AG04450 (cell line): ENCODE measurements at regions not wholly inside any gene's neighbourhood (a gene's known extent, or its start where the extent isn't known, plus 50 kb on each side); places are given as distances from the start of the nearest gene placed in this dataset.

ENCODE experiments used
- CTCF ChIA-PET: fragments of 300-600, 350-600 bp; formaldehyde crosslinking; extraction: SDS; loops from one replicate; lab custom pipeline; 2022; ENCODE audit warnings: antibody characterized with exemption, inconsistent platforms; lab: Charles Lee
- POLR2A ChIA-PET: fragments of 350-600 bp; formaldehyde crosslinking; extraction: SDS; loops from one replicate; lab custom pipeline; 2021; ENCODE audit warnings: antibody characterized with exemption, inconsistent platforms; lab: Yijun Ruan, JAX
- DNase-seq: peaks from one replicate; pipeline ENCODE4 v3.0.0-alpha.2; 2011; ENCODE audit warnings: low read depth, low spot score
- H3K27ac ChIP-seq: one replicate; pipeline ENCODE4 v1.5.1; 2012; ENCODE audit warnings: low read depth, low read length, control low read depth
- H3K27me3 ChIP-seq: one replicate; pipeline ENCODE4 v1.6.0; 2012; ENCODE audit warnings: low read length; ENCODE audit not compliant: control insufficient read depth, insufficient read depth
- H3K4me3 ChIP-seq: 2 replicates; pipeline ENCODE4 v1.5.1; 2011; ENCODE audit warnings: mild to moderate bottlenecking, low read depth, low read length, control low read depth
- H3K9me3 ChIP-seq: 2 replicates; pipeline ENCODE4 v1.5.1; 2012; ENCODE audit warnings: low read length; ENCODE audit not compliant: control insufficient read depth, insufficient read depth
- CTCF ChIP-seq: IDR thresholded peaks from 2 replicates; pipeline ENCODE4 v1.5.1; 2011; ENCODE audit warnings: low read depth, low read length, control low read depth, inconsistent platforms

- no peak overlapping the region for H3K4me3 ChIP-seq
- peaks cover 2% of the 10 kb centered on the region for H3K27me3 ChIP-seq
- no peak for TF ChIP-seq CTCF
- CTCF ChIA-PET, result interaction anchor here (1.3 kb wide), 1 partner anchor 205 kb away, joined by 3 read pairs; no protein-coding TSS in a partner anchor
- no peaks in the 10 kb centered on the region for H3K9me3 ChIP-seq
- DNase-seq, result no peak
- H3K27ac ChIP-seq, result no peak overlapping the region
- POLR2A ChIA-PET, result no interaction called here
Observed at GRCh38 chr15:100801256-100801900, 78.3 kb upstream of the ALDH1A3 start.

- DNase-seq, result no peak
- POLR2A ChIA-PET, result no interaction called here
- H3K27ac ChIP-seq, result no peak overlapping the region
- CTCF ChIA-PET, result no interaction called here
- H3K27me3 ChIP-seq, result peaks cover 2% of the 10 kb centered on the region
- no peak overlapping the region for H3K4me3 ChIP-seq
- no peak for TF ChIP-seq CTCF
- peaks cover 7% of the 10 kb centered on the region for H3K9me3 ChIP-seq
Observed at GRCh38 chr15:100802421-100803170, 77.0 kb upstream of the ALDH1A3 start.

- peaks cover 12% of the 10 kb centered on the region for H3K9me3 ChIP-seq
- no peak overlapping the region for H3K4me3 ChIP-seq
- POLR2A ChIA-PET, result no interaction called here
- no peak overlapping the region for H3K27ac ChIP-seq
- TF ChIP-seq CTCF, result no peak
- CTCF ChIA-PET, result no interaction called here
- DNase-seq, result no peak
- H3K27me3 ChIP-seq, result peaks cover 2% of the 10 kb centered on the region
Observed at GRCh38 chr15:100803171-100803440, 76.5 kb upstream of the ALDH1A3 start.

- no peak for DNase-seq
- peaks cover 2% of the 10 kb centered on the region for H3K27me3 ChIP-seq
- H3K27ac ChIP-seq, result no peak overlapping the region
- no peak overlapping the region for H3K4me3 ChIP-seq
- ChIA-PET CTCF (no interaction called here), POLR2A (no interaction called here)
- no peak for TF ChIP-seq CTCF
- H3K9me3 ChIP-seq, result peaks cover 16% of the 10 kb centered on the region
Observed at GRCh38 chr15:100806157-100806556, 73.5 kb upstream of the ALDH1A3 start.

GRCh38 chr15:100807028-100807427 is 72.6 kb upstream of the ALDH1A3 start:
- TF ChIP-seq CTCF, result no peak
- CTCF ChIA-PET, result no interaction called here
- Histone ChIP-seq H3K27me3 (peaks cover 2% of the 10 kb centered on the region), H3K27ac (no peak overlapping the region), H3K9me3 (peaks cover 16% of the 10 kb centered on the region), H3K4me3 (no peak overlapping the region)
- POLR2A ChIA-PET, result no interaction called here
- DNase-seq, result no peak
